DOHH2 (cell line): ENCODE measurements at regions not wholly inside any gene's neighbourhood (a gene's known extent, or its start where the extent isn't known, plus 50 kb on each side); places are given as distances from the start of the nearest gene placed in this dataset.

Source experiments
- H3F3A ChIP-seq: fragments of 200-600 bp; sonication (generic), shearing (Covaris generic); 2 replicates; pipeline ENCODE4 v1.6.0; 2016; ENCODE audit warnings: antibody characterized with exemption, mild to moderate bottlenecking; ENCODE audit not compliant: control insufficient read depth, insufficient read depth
- H3K27ac ChIP-seq: fragments of 200-600 bp; sonication (generic); 2 replicates; pipeline ENCODE4 v1.5.1; 2014; ENCODE audit warnings: low read depth, mild to moderate bottlenecking, low read length, moderate library complexity
- H3K27me3 ChIP-seq: fragments of 200-600 bp; sonication (generic); 2 replicates; pipeline ENCODE4 v1.6.1; 2014; ENCODE audit warnings: mild to moderate bottlenecking, low read length, mixed read lengths; ENCODE audit not compliant: control insufficient read depth
- H3K36me3 ChIP-seq: fragments of 200-600 bp; sonication (generic); 2 replicates; pipeline ENCODE4 v1.6.1; 2014; ENCODE audit warnings: mild to moderate bottlenecking, low read length, moderate library complexity, mixed read lengths; ENCODE audit not compliant: control insufficient read depth
- H3K4me1 ChIP-seq: fragments of 200-600 bp; sonication (generic); 2 replicates; pipeline ENCODE4 v1.6.1; 2014; ENCODE audit warnings: mild to moderate bottlenecking, low read length, mixed read lengths; ENCODE audit not compliant: control insufficient read depth
- H3K4me2 ChIP-seq: fragments of 200-600 bp; sonication (generic); 2 replicates; pipeline ENCODE4 v1.6.0; 2014; ENCODE audit warnings: mild to moderate bottlenecking, low read length, moderate library complexity
- H3K4me3 ChIP-seq: fragments of 200-600 bp; sonication (generic); 2 replicates; pipeline ENCODE4 v1.5.1; 2014; ENCODE audit warnings: mild to moderate bottlenecking, low read length, mixed read lengths
- H3K79me2 ChIP-seq: fragments of 200-600 bp; sonication (generic); 2 replicates; pipeline ENCODE4 v1.6.1; 2014; ENCODE audit warnings: mild to moderate bottlenecking, low read length, mixed read lengths; ENCODE audit not compliant: control insufficient read depth
- H3K9me2 ChIP-seq: fragments of 200-600 bp; sonication (generic); replicated peaks from 2 replicates; pipeline ENCODE4 v1.6.1; 2014; ENCODE audit warnings: mild to moderate bottlenecking, low read length, mixed read lengths; ENCODE audit not compliant: control insufficient read depth
- H3K9me3 ChIP-seq: fragments of 200-600 bp; sonication (generic); 2 replicates; pipeline ENCODE4 v1.6.1; 2014; ENCODE audit warnings: antibody characterized with exemption, low read length, mixed read lengths; ENCODE audit not compliant: control insufficient read depth, insufficient read depth
- H4K20me1 ChIP-seq: fragments of 200-600 bp; sonication (generic); 2 replicates; pipeline ENCODE4 v1.6.0; 2014; ENCODE audit warnings: low read depth, mild to moderate bottlenecking, antibody characterized with exemption, low read length, moderate library complexity; ENCODE audit not compliant: control insufficient read depth, insufficient read depth
- CTCF ChIP-seq: fragments of 200-600 bp; sonication (generic); IDR thresholded peaks from one replicate; pipeline ENCODE4 v1.5.1; 2014; ENCODE audit warnings: antibody characterized with exemption, mild to moderate bottlenecking, low read depth, low read length; ENCODE audit not compliant: poor library complexity, severe bottlenecking
- EZH2phosphoT487 ChIP-seq: fragments of 200-600 bp; sonication (generic); IDR thresholded peaks from 2 replicates; pipeline ENCODE4 v1.6.1; 2017; ENCODE audit warnings: borderline replicate concordance, mild to moderate bottlenecking, antibody characterized with exemption, low read length, moderate library complexity, mixed read lengths

- Histone ChIP-seq H3K4me3 (no peak overlapping the region), H3K27me3 (no peaks in the 10 kb centered on the region), H3K36me3 (no peaks in the 10 kb centered on the region), H3K27ac (no peak overlapping the region), H4K20me1 (no peaks in the 10 kb centered on the region), H3K9me3 (no peaks in the 10 kb centered on the region), H3K4me2 (no peak overlapping the region), H3K79me2 (no peaks in the 10 kb centered on the region), H3F3A (no peaks in the 10 kb centered on the region), H3K4me1 (no peaks in the 10 kb centered on the region), H3K9me2 (no peaks in the 10 kb centered on the region)
- TF ChIP-seq CTCF (no peak), EZH2phosphoT487 (no peak)
Measured at GRCh38 chr1:56019922-56020321, 559.4 kb downstream of the PLPP3 start.

GRCh38 chr1:56019472-56019871 lies 559.9 kb downstream of the PLPP3 start:
- Histone ChIP-seq H3K9me3 (no peaks in the 10 kb centered on the region), H3K9me2 (no peaks in the 10 kb centered on the region), H3K4me2 (no peak overlapping the region), H3K27me3 (no peaks in the 10 kb centered on the region), H3F3A (no peaks in the 10 kb centered on the region), H3K79me2 (no peaks in the 10 kb centered on the region), H4K20me1 (no peaks in the 10 kb centered on the region), H3K36me3 (no peaks in the 10 kb centered on the region), H3K27ac (no peak overlapping the region), H3K4me1 (no peaks in the 10 kb centered on the region), H3K4me3 (no peak overlapping the region)
- no peak for TF ChIP-seq CTCF
- no peak for TF ChIP-seq EZH2phosphoT487

GRCh38 chr1:56017336-56017735 lies 562.0 kb downstream of the PLPP3 start:
- no peaks in the 10 kb centered on the region for H3F3A ChIP-seq
- H3K27ac ChIP-seq, result no peak overlapping the region
- no peak overlapping the region for H3K4me3 ChIP-seq
- H3K79me2 ChIP-seq, result no peaks in the 10 kb centered on the region
- no peaks in the 10 kb centered on the region for H3K36me3 ChIP-seq
- H3K9me3 ChIP-seq, result no peaks in the 10 kb centered on the region
- no peaks in the 10 kb centered on the region for H3K27me3 ChIP-seq
- H3K4me2 ChIP-seq, result no peak overlapping the region
- no peaks in the 10 kb centered on the region for H3K4me1 ChIP-seq
- no peaks in the 10 kb centered on the region for H3K9me2 ChIP-seq
- no peaks in the 10 kb centered on the region for H4K20me1 ChIP-seq
- no peak for TF ChIP-seq CTCF
- no peak for TF ChIP-seq EZH2phosphoT487

GRCh38 chr1:56003846-56004245 lies 575.5 kb downstream of the PLPP3 start:
- Histone ChIP-seq H3K9me3 (no peaks in the 10 kb centered on the region), H3K4me3 (no peak overlapping the region), H3K4me2 (no peak overlapping the region), H3K36me3 (no peaks in the 10 kb centered on the region), H3K27ac (no peak overlapping the region), H3K4me1 (no peaks in the 10 kb centered on the region), H3K9me2 (no peaks in the 10 kb centered on the region), H3K79me2 (no peaks in the 10 kb centered on the region), H3F3A (no peaks in the 10 kb centered on the region), H4K20me1 (no peaks in the 10 kb centered on the region), H3K27me3 (no peaks in the 10 kb centered on the region)
- no peak for TF ChIP-seq EZH2phosphoT487
- TF ChIP-seq CTCF, result no peak
